ENCODE measurements at regions not wholly inside any gene's neighbourhood (a gene's known extent, or its start where the extent isn't known, plus 50 kb on each side); places are given as distances from the start of the nearest gene placed in this dataset.

- TF ChIP-seq, protein P1, sequence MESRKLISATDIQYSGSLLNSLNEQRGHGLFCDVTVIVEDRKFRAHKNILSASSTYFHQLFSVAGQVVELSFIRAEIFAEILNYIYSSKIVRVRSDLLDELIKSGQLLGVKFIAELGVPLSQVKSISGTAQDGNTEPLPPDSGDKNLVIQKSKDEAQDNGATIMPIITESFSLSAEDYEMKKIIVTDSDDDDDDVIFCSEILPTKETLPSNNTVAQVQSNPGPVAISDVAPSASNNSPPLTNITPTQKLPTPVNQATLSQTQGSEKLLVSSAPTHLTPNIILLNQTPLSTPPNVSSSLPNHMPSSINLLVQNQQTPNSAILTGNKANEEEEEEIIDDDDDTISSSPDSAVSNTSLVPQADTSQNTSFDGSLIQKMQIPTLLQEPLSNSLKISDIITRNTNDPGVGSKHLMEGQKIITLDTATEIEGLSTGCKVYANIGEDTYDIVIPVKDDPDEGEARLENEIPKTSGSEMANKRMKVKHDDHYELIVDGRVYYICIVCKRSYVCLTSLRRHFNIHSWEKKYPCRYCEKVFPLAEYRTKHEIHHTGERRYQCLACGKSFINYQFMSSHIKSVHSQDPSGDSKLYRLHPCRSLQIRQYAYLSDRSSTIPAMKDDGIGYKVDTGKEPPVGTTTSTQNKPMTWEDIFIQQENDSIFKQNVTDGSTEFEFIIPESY (IDR thresholded peaks at IDR 0.05): no peak
- TF ChIP-seq BRCA1 (IDR thresholded peaks at IDR 0.05; ENCODE audit: low read depth, low read length): no peak
- TF ChIP-seq STAT1 (conservative IDR thresholded peaks at IDR 0.05): no peak
- TF ChIP-seq, protein P2, sequence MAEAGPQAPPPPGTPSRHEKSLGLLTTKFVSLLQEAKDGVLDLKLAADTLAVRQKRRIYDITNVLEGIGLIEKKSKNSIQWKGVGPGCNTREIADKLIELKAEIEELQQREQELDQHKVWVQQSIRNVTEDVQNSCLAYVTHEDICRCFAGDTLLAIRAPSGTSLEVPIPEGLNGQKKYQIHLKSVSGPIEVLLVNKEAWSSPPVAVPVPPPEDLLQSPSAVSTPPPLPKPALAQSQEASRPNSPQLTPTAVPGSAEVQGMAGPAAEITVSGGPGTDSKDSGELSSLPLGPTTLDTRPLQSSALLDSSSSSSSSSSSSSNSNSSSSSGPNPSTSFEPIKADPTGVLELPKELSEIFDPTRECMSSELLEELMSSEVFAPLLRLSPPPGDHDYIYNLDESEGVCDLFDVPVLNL (IDR thresholded peaks at IDR 0.05; ENCODE audit: low read depth, low read length): no peak
- TF ChIP-seq NFYA (IDR thresholded peaks at IDR 0.05; ENCODE audit: borderline replicate concordance, low read depth, low read length): no peak
- no peak for TF ChIP-seq SMAD5 (IDR thresholded peaks at IDR 0.05; ENCODE audit: low read depth)
- TF ChIP-seq ZNF24 (IDR thresholded peaks at IDR 0.05): no peak
- TF ChIP-seq BCL11A (IDR thresholded peaks at IDR 0.05; ENCODE audit: low read depth, low read length): no peak
- TF ChIP-seq PAX5 (IDR thresholded peaks at IDR 0.05; ENCODE audit: borderline replicate concordance, low read depth, low read length): no peak
These were observed 69.8 kb upstream of the KCTD7 start (continued) for GRCh38 chr7:66558660-66559465.

DNA sequence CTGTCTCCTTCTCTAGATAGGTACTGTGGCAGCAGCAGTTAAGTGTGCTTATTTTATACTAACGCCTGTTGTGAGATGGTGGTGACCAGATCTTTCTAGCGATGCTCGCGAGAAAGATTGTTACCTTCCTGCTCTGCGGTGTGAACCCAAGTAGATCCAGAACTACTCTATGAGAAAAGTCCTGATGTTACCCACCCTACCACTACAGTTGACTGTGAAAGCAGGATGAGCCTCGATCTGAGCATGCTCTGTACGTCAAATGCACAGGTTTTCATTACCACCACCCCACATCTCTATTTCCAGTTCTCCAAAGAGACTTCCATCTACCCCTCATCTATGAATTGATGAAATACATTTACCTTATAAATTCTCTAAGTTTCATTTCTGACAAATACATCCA lies 64.6 kb upstream of the KCTD7 start:
- ATAC-seq: no peak
- 96% methylated on average over 7 of the region's 7 CpGs for WGBS (ENCODE audit: insufficient coverage, insufficient replicate concordance, low lambda C conversion rate, missing lambda C conversion rate)
- Histone ChIP-seq H3K79me2 (ENCODE audit: control insufficient read depth, insufficient read depth, low read length) (peaks cover 2% of the 10 kb centered on the region), H3K9me3 (replicated peaks; ENCODE audit: control insufficient read depth, insufficient read depth, low read length) (no peaks in the 10 kb centered on the region), H4K20me1 (ENCODE audit: control insufficient read depth, insufficient read depth) (no peaks in the 10 kb centered on the region), H3K9ac (ENCODE audit: control insufficient read depth, insufficient read depth, low read length) (no peak overlapping the region), H3K36me3 (ENCODE audit: control insufficient read depth in 2 of 2, insufficient read depth in 2 of 2, low read length in 1 of 2) (peaks cover 4 to 5% of the 10 kb centered on the region in 2 experiments; a peak in 3 of 4 replicates), H3K4me3 (no peak overlapping the region), H3K27me3 (replicated peaks in 1 of 2; ENCODE audit: control insufficient read depth in 2 of 2, insufficient read depth in 2 of 2, low read length in 1 of 2) (no peaks in the 10 kb centered on the region), H3K27ac (ENCODE audit: control insufficient read depth, insufficient read depth) (no peak overlapping the region), H3K4me1 (ENCODE audit: control insufficient read depth, insufficient read depth, low read length) (no peaks in the 10 kb centered on the region), H3K4me2 (ENCODE audit: control insufficient read depth, insufficient read depth) (no peak overlapping the region), H2AFZ (ENCODE audit: control insufficient read depth, low read depth, low read length) (no peak overlapping the region)
- BruUV-seq (replicated peaks): no TSS peak
- POLR2A ChIA-PET: no interaction called here
- SMC1A ChIA-PET (ENCODE audit: uncharacterized antibody, unreplicated experiment): no interaction called here
- FAIRE-seq: no peak
- in situ Hi-C loops (cut with MboI): no loop called here
- CTCF ChIA-PET: no interaction called here
- DNase-seq (ENCODE audit: low read depth, low spot score): no peak
- intact Hi-C loops (cut with micrococcal nuclease; ENCODE audit: unreplicated experiment): no loop called here
- RAD21 ChIA-PET (ENCODE audit: unreplicated experiment): no interaction called here
- TF ChIP-seq DPF2 (IDR thresholded peaks at IDR 0.05) (no peak), NFIC (IDR thresholded peaks at IDR 0.05; ENCODE audit: low read depth, low read length) (no peak), ZZZ3 (IDR thresholded peaks at IDR 0.05; ENCODE audit: control insufficient read depth, insufficient read length, low read depth) (no peak), KDM1A (IDR thresholded peaks at IDR 0.05; ENCODE audit: borderline replicate concordance) (no peak), RFX5 (IDR thresholded peaks at IDR 0.05; ENCODE audit: low read depth, low read length) (no peak), PKNOX1 (IDR thresholded peaks at IDR 0.05) (no peak), MYC (IDR thresholded peaks at IDR 0.05; ENCODE audit: insufficient read depth, insufficient read length, insufficient replicate concordance, low read length, severe bottlenecking) (no peak), BHLHE40 (IDR thresholded peaks at IDR 0.05; ENCODE audit: borderline replicate concordance in 1 of 2, low read depth in 2 of 2, low read length in 1 of 2) (no peak), FOXK2 (IDR thresholded peaks at IDR 0.05) (no peak), LARP7 (IDR thresholded peaks at IDR 0.05) (no peak), SUZ12 (IDR thresholded peaks at IDR 0.05; ENCODE audit: unreplicated experiment) (no peak), ZNF622 (IDR thresholded peaks at IDR 0.05) (no peak)

Measured in GM12878 (cell line).